A549 (cell line): ENCODE measurements at regions not wholly inside any gene's neighbourhood (a gene's known extent, or its start where the extent isn't known, plus 50 kb on each side); places are given as distances from the start of the nearest gene placed in this dataset.

Source experiments
- ATAC-seq, 2 experiments: fragments of 200-7000 bp in 1 of 2; fragments of >200 bp in 1 of 2; cut with Nextera tagmentation in 1 of 2; cut with Tn5 transposase in 1 of 2; 3 replicates each; pipeline versions ENCODE4 v1.8.0 to v1.9.1; 2018 to 2020; ENCODE audit warnings: mild to moderate bottlenecking in 1 of 2, moderate library complexity in 1 of 2
- CTCF ChIA-PET: fragments of 300-600 bp; sonication (Branson Sonifier 250); formaldehyde crosslinking; extraction: SDS; loops from one replicate; lab custom pipeline; 2021; ENCODE audit warnings: antibody characterized with exemption, inconsistent platforms; lab: Yijun Ruan, JAX
- POLR2A ChIA-PET: fragments of 350-600 bp; formaldehyde crosslinking; extraction: SDS; loops from one replicate; lab custom pipeline; 2021; ENCODE audit warnings: antibody characterized with exemption, inconsistent platforms; lab: Yijun Ruan, JAX
- DNase-seq, 2 experiments: peaks; one replicate each; pipeline versions ENCODE4 v3.0.0 to v3.0.0-alpha.2; 2011 to 2016; ENCODE audit warnings: low read depth in 1 of 2, low spot score in 1 of 2
- FAIRE-seq: peaks from 2 replicates; lab custom pipeline; 2011; peaks lifted over from hg19 to GRCh38; lab: Jason Lieb, UNC
- H3K27ac ChIP-seq, 2 experiments: fragments of >200 bp; sonication (Bioruptor Twin); formaldehyde crosslinking; 3 replicates each; pipeline ENCODE4 v1.5.1; 2016 to 2017
- H3K4me1 ChIP-seq: fragments of >200 bp; sonication (Bioruptor Twin); formaldehyde crosslinking; 3 replicates; pipeline ENCODE4 v1.6.1; 2016
- H3K4me2 ChIP-seq: fragments of >200 bp; sonication (Bioruptor Twin); formaldehyde crosslinking; 3 replicates; pipeline ENCODE4 v1.6.1; 2016
- H3K4me3 ChIP-seq: fragments of >200 bp; sonication (Bioruptor Twin); formaldehyde crosslinking; 3 replicates; pipeline ENCODE4 v1.5.1; 2016
- H3K9me3 ChIP-seq: fragments of >200 bp; sonication (Bioruptor Twin); formaldehyde crosslinking; 3 replicates; pipeline ENCODE4 v1.6.1; 2016
- BCL3 ChIP-seq: fragments of >200 bp; sonication (Bioruptor Twin); formaldehyde crosslinking; IDR thresholded peaks from 3 replicates; pipeline ENCODE4 v1.6.1; 2016
- BHLHE40 ChIP-seq: IDR thresholded peaks from 2 replicates; pipeline ENCODE4 v1.6.1; 2012; ENCODE audit warnings: low read depth, low read length, inconsistent platforms
- CTCF ChIP-seq: fragments of >200 bp; sonication (Bioruptor Twin); formaldehyde crosslinking; IDR thresholded peaks from 3 replicates; pipeline ENCODE4 v1.5.1; 2016
- E2F6 ChIP-seq: IDR thresholded peaks from 2 replicates; pipeline ENCODE4 v1.6.1; 2012; ENCODE audit warnings: low read depth, borderline replicate concordance
- GATA3 ChIP-seq: IDR thresholded peaks from 2 replicates; pipeline ENCODE4 v1.6.1; 2012; ENCODE audit warnings: borderline replicate concordance
- HOXB5 ChIP-seq: fragments of 250-450 bp; sonication (Bioruptor Pico); IDR thresholded peaks from 2 replicates; pipeline ENCODE4 v1.5.0; 2020; ENCODE audit warnings: mild to moderate bottlenecking, moderate library complexity
- MAFK ChIP-seq: fragments of 450-650 bp; IDR thresholded peaks from 2 replicates; pipeline ENCODE4 v1.6.1; 2014; ENCODE audit not compliant: partially characterized antibody
- RCOR1 ChIP-seq: fragments of 150-350 bp; IDR thresholded peaks from 2 replicates; pipeline ENCODE4 v1.6.1; 2014; ENCODE audit warnings: antibody characterized with exemption, low read length, low read depth
- REST ChIP-seq: fragments of 200-600 bp; sonication (generic); IDR thresholded peaks from 2 replicates; pipeline ENCODE4 v1.6.1; 2016; ENCODE audit warnings: antibody characterized with exemption, mild to moderate bottlenecking, moderate library complexity
- RFX5 ChIP-seq: fragments of 450-650 bp; IDR thresholded peaks from 2 replicates; pipeline ENCODE4 v1.7.1; 2014; ENCODE audit warnings: antibody characterized with exemption, mild to moderate bottlenecking, moderate library complexity
- SMC3 ChIP-seq: fragments of >200 bp; sonication (Bioruptor Twin); formaldehyde crosslinking; IDR thresholded peaks from 3 replicates; pipeline ENCODE4 v1.6.1; 2018; ENCODE audit warnings: inconsistent platforms
- WGBS: methylation state at CpG from one replicate; pipeline ENCODE4 v1.1.6; 2017; ENCODE audit errors: missing lambda C conversion rate; 5-methylcytosine and 5-hydroxymethylcytosine counted together

- WGBS = 3% methylated on average over 1 of the region's 1 CpG
- H3K9me3 ChIP-seq = no peaks in the 10 kb centered on the region
- ChIA-PET CTCF (no interaction called here), POLR2A (no interaction called here)
- no peak for DNase-seq
- no peak overlapping the region for H3K4me2 ChIP-seq
- no peak for TF ChIP-seq REST
- TF ChIP-seq GATA3 = no peak
- no peak for TF ChIP-seq CTCF
- no peak for TF ChIP-seq BCL3
- no peak for TF ChIP-seq SMC3
- no peak for TF ChIP-seq HOXB5 (CRISPR knock-in tag)
- TF ChIP-seq RFX5 = no peak
- TF ChIP-seq E2F6 = no peak
- no peak for TF ChIP-seq RCOR1
- H3K4me1 ChIP-seq = no peaks in the 10 kb centered on the region
- H3K4me3 ChIP-seq = no peak overlapping the region
- H3K27ac ChIP-seq = no peak overlapping the region
- no peak for FAIRE-seq
- no peak for ATAC-seq
Measured at GRCh38 chr10:2037246-2037645, 299.9 kb upstream of the ADARB2 start.

- H3K4me1 ChIP-seq = no peaks in the 10 kb centered on the region
- TF ChIP-seq CTCF (no peak), BHLHE40 (no peak), REST (no peak), MAFK (peak; percentile 57)
- TF ChIP-seq, all 56 proteins: peak for 1
- H3K4me2 ChIP-seq = no peak overlapping the region
- ATAC-seq (no peak), FAIRE-seq (no peak), DNase-seq (no peak)
- ChIA-PET CTCF (no interaction called here), POLR2A (no interaction called here)
- H3K27ac ChIP-seq = no peak overlapping the region
- no peaks in the 10 kb centered on the region for H3K9me3 ChIP-seq
- H3K4me3 ChIP-seq = no peak overlapping the region
Measured at GRCh38 chr10:2036209-2036608, 298.9 kb upstream of the ADARB2 start.
